Astrocyte (in vitro differentiated cells and primary cell): ENCODE measurements at regions not wholly inside any gene's neighbourhood (a gene's known extent, or its start where the extent isn't known, plus 50 kb on each side); places are given as distances from the start of the nearest gene placed in this dataset.

ENCODE experiments used
- DNase-seq: peaks from one replicate; pipeline ENCODE4 v3.0.0-alpha.2; 2010; ENCODE audit warnings: low read depth
- FAIRE-seq: peaks from 2 replicates; lab custom pipeline; 2011; peaks lifted over from hg19 to GRCh38; lab: Jason Lieb, UNC
- H2AFZ ChIP-seq: 2 replicates; pipeline ENCODE4 v1.6.0; 2012; ENCODE audit warnings: low read depth, low read length, inconsistent platforms
- H3K27ac ChIP-seq: 2 replicates; pipeline ENCODE4 v1.5.1; 2011; ENCODE audit warnings: low read depth, low read length, inconsistent platforms
- H3K27me3 ChIP-seq: 2 replicates; pipeline ENCODE4 v1.6.0; 2011; ENCODE audit warnings: low read length, inconsistent platforms; ENCODE audit not compliant: insufficient read depth
- H3K36me3 ChIP-seq: 2 replicates; pipeline ENCODE4 v1.5.1; 2011; ENCODE audit warnings: low read length, inconsistent platforms; ENCODE audit not compliant: insufficient read depth
- H3K4me1 ChIP-seq: 2 replicates; pipeline ENCODE4 v1.5.1; 2011; ENCODE audit warnings: low read length, inconsistent platforms; ENCODE audit not compliant: insufficient read depth
- H3K4me2 ChIP-seq: 2 replicates; pipeline ENCODE4 v1.6.0; 2012; ENCODE audit warnings: low read length, inconsistent platforms
- H3K4me3 ChIP-seq: 2 replicates; pipeline ENCODE4 v1.5.1; 2011; ENCODE audit warnings: low read depth, mild to moderate bottlenecking, low read length, inconsistent platforms; ENCODE audit not compliant: insufficient read depth
- H3K79me2 ChIP-seq: 2 replicates; pipeline ENCODE4 v1.6.0; 2012; ENCODE audit warnings: mild to moderate bottlenecking, low read length, inconsistent platforms; ENCODE audit not compliant: insufficient read depth
- H3K9ac ChIP-seq: 2 replicates; pipeline ENCODE4 v1.6.0; 2012; ENCODE audit warnings: mild to moderate bottlenecking, low read length, inconsistent platforms
- H3K9me3 ChIP-seq: 2 replicates; pipeline ENCODE4 v1.5.1; 2012; ENCODE audit warnings: low read depth, mild to moderate bottlenecking, low read length, inconsistent platforms; ENCODE audit not compliant: insufficient read depth
- H4K20me1 ChIP-seq: 2 replicates; pipeline ENCODE4 v1.6.0; 2012; ENCODE audit warnings: low read length, inconsistent platforms; ENCODE audit not compliant: insufficient read depth
- H3K27ac Mint-ChIP-seq: one replicate; pipeline ENCODE4 v1.8.0; 2021; ENCODE audit warnings: mild to moderate bottlenecking, mixed read lengths; ENCODE audit not compliant: unreplicated experiment
- H3K27me3 Mint-ChIP-seq: one replicate; pipeline ENCODE4 v1.8.0; 2021; ENCODE audit warnings: low read depth, mixed read lengths; ENCODE audit not compliant: unreplicated experiment
- H3K36me3 Mint-ChIP-seq: one replicate; pipeline ENCODE4 v1.8.0; 2021; ENCODE audit warnings: low read depth, mixed read lengths; ENCODE audit not compliant: unreplicated experiment
- H3K4me1 Mint-ChIP-seq: one replicate; pipeline ENCODE4 v1.8.0; 2021; ENCODE audit warnings: low read depth, mixed read lengths; ENCODE audit not compliant: unreplicated experiment
- H3K4me3 Mint-ChIP-seq: one replicate; pipeline ENCODE4 v1.8.0; 2021; ENCODE audit warnings: mild to moderate bottlenecking, moderate library complexity, mixed read lengths; ENCODE audit not compliant: unreplicated experiment
- H3K9me3 Mint-ChIP-seq: one replicate; pipeline ENCODE4 v1.8.0; 2021; ENCODE audit warnings: mild to moderate bottlenecking, mixed read lengths; ENCODE audit not compliant: unreplicated experiment
- EZH2 ChIP-seq: IDR thresholded peaks from 2 replicates; pipeline ENCODE4 v1.6.1; 2012; ENCODE audit warnings: mild to moderate bottlenecking, low read length, inconsistent platforms; ENCODE audit not compliant: insufficient read depth
- TF ChIP-seq, protein P1 (sequence below): IDR thresholded peaks from 2 replicates; pipeline ENCODE4 v1.5.1; 2011; ENCODE audit warnings: low read depth, mild to moderate bottlenecking, inconsistent platforms, low read length, moderate library complexity; ENCODE audit not compliant: insufficient read depth

DNA sequence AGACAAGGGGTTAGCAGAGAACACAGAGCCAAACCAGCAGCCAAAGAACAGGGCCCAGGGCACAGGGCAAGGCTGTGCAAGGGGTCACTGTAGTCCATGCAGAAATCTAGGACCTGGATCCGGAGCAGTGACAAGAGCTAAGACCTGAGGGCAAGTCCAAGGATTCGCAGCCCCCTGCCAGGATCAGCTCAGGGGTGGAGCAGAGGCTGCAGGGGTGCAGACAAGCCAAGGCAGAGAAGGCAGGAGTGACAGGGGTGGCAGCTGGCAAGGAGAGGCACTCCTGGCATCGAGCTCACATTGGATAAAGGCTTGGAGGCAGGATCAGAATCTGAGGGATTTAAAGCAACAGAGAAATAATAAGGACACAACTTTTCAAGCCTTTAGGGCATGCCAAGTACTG is 80.7 kb upstream of the NANOS1 start:
- no peaks in the 10 kb centered on the region for H3K36me3 ChIP-seq
- no peaks in the 10 kb centered on the region for H4K20me1 ChIP-seq
- no peaks in the 10 kb centered on the region for H3K79me2 ChIP-seq
- H3K27me3 Mint-ChIP-seq: peaks cover 16% of the 10 kb centered on the region
- no peak overlapping the region for H3K4me3 ChIP-seq
- H3K36me3 Mint-ChIP-seq: no peaks in the 10 kb centered on the region
- H3K9ac ChIP-seq: no peak overlapping the region
- H2AFZ ChIP-seq: no peak overlapping the region
- no peak overlapping the region for H3K4me3 Mint-ChIP-seq
- H3K4me1 ChIP-seq: peaks cover 10% of the 10 kb centered on the region
- no peak overlapping the region for H3K4me2 ChIP-seq
- no peaks in the 10 kb centered on the region for H3K27me3 ChIP-seq
- TF ChIP-seq, protein P1, sequence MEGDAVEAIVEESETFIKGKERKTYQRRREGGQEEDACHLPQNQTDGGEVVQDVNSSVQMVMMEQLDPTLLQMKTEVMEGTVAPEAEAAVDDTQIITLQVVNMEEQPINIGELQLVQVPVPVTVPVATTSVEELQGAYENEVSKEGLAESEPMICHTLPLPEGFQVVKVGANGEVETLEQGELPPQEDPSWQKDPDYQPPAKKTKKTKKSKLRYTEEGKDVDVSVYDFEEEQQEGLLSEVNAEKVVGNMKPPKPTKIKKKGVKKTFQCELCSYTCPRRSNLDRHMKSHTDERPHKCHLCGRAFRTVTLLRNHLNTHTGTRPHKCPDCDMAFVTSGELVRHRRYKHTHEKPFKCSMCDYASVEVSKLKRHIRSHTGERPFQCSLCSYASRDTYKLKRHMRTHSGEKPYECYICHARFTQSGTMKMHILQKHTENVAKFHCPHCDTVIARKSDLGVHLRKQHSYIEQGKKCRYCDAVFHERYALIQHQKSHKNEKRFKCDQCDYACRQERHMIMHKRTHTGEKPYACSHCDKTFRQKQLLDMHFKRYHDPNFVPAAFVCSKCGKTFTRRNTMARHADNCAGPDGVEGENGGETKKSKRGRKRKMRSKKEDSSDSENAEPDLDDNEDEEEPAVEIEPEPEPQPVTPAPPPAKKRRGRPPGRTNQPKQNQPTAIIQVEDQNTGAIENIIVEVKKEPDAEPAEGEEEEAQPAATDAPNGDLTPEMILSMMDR: no peak
- TF ChIP-seq EZH2: no peak
- FAIRE-seq (no peak), DNase-seq (no peak)
- H3K27ac ChIP-seq: no peak overlapping the region
- H3K4me1 Mint-ChIP-seq: peaks cover 8% of the 10 kb centered on the region
- no peak overlapping the region for H3K27ac Mint-ChIP-seq
- H3K9me3 Mint-ChIP-seq: peaks cover 4% of the 10 kb centered on the region
- H3K9me3 ChIP-seq: no peaks in the 10 kb centered on the region

DNA sequence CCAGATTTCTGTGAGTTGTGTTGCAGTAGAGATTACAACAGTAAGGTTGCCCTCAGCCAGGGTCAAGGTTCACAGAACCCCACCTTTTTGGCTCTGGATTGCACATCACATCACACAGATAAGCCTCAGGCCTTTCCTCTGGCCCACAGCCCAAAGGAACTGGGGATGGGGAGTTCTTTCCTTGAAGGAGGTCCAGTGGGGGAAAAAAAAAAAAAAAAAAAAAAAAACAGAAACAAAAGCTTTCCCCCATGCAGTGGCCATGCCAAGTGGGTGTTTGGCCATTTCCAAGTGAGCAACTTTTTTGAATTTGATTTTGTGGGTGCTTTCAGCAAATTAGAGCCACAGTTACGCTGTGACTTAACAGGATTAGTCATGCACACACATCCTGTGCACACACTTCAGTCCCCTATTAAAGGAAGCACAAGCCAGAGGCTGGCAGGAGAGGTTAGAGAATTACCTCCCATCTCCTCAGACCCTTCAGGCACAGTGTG is 79.3 kb upstream of the NANOS1 start:
- peak; percentile 23 for FAIRE-seq

More for the DNA sequence above, 79.3 kb upstream of the NANOS1 start:
- no peak overlapping the region for H3K27ac Mint-ChIP-seq
- Histone ChIP-seq H3K4me2 (no peak overlapping the region), H4K20me1 (no peaks in the 10 kb centered on the region), H2AFZ (no peak overlapping the region), H3K4me3 (no peak overlapping the region), H3K4me1 (peaks cover 10% of the 10 kb centered on the region), H3K27ac (no peak overlapping the region), H3K36me3 (no peaks in the 10 kb centered on the region), H3K9ac (no peak overlapping the region), H3K27me3 (no peaks in the 10 kb centered on the region), H3K9me3 (no peaks in the 10 kb centered on the region), H3K79me2 (no peaks in the 10 kb centered on the region)
- peaks cover 8% of the 10 kb centered on the region for H3K4me1 Mint-ChIP-seq
- peaks cover 4% of the 10 kb centered on the region for H3K9me3 Mint-ChIP-seq
- no peak overlapping the region for H3K4me3 Mint-ChIP-seq
- TF ChIP-seq, protein P1: no peak
- no peak for TF ChIP-seq EZH2
- no peaks in the 10 kb centered on the region for H3K36me3 Mint-ChIP-seq
- H3K27me3 Mint-ChIP-seq: peaks cover 24% of the 10 kb centered on the region
- peak; percentile 27 for DNase-seq
